GM19468 (cell line): ENCODE measurements at regions not wholly inside any gene's neighbourhood (a gene's known extent, or its start where the extent isn't known, plus 50 kb on each side); places are given as distances from the start of the nearest gene placed in this dataset.
"Not testable (repeated sequence)": the region's sequence is repeated elsewhere in the genome, so short reads cannot be mapped to it uniquely, and the experiment has no call there.

Source experiments
- ATAC-seq: cut with Tn5 transposase; IDR thresholded peaks from one replicate; pipeline ENCODE4 v1.9.1; 2021; ENCODE audit warnings: mild to moderate bottlenecking, moderate library complexity, moderate number of reproducible peaks; ENCODE audit not compliant: unreplicated experiment; ENCODE audit errors: extremely low read depth

GRCh38 chr7:156517858-156518257 is 122.7 kb upstream of the RNF32 start:
- ATAC-seq, result not testable (repeated sequence)

GRCh38 chr7:156516791-156517378 is 123.7 kb upstream of the RNF32 start:
- no peak for ATAC-seq

DNA sequence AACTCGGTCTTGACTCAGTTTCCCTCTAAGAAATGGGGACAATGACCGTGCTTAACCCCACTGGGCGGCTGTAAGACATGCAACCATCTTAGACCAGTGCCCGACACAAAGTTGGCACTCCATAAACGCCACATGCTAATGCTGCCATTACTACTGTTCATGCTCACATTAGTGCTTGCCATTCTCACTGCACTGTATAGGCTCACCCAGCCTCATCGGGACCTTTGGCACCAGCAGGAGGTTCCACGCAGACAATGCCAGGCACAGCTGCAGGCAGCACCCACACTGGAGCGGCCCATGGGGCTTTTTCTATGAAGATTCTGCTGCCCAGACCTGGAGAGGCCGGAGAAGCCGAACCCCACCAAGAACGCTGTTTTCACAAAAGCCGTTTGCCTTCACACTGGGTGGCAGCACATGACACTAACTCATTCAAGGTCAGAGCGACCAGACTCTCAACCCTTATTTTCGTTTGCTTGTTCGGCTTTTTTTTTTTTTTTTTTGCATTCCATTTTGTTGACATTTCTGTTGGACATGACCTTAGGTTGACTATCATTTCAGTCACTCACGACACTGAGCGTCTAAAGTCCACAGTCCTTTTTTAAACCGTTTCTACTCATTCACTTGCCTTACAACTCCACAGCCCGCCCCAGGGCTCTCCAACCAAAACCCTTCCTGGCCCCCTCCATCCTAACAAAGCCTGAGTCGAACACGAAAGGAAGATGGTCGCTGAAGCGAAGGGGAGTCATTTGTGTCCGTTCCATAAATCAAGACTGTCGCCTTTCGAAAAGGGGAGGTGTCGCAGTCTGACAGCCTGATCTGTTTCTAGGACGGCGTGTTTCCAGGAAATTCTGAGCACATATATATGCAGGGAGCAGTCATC is 124.4 kb upstream of the RNF32 start:
- ATAC-seq, result no peak

- no peak for ATAC-seq
Observed at GRCh38 chr7:156514851-156515250, 125.7 kb upstream of the RNF32 start.

- no peak for ATAC-seq
Observed at GRCh38 chr7:156511426-156511825, 129.1 kb upstream of the RNF32 start.

DNA sequence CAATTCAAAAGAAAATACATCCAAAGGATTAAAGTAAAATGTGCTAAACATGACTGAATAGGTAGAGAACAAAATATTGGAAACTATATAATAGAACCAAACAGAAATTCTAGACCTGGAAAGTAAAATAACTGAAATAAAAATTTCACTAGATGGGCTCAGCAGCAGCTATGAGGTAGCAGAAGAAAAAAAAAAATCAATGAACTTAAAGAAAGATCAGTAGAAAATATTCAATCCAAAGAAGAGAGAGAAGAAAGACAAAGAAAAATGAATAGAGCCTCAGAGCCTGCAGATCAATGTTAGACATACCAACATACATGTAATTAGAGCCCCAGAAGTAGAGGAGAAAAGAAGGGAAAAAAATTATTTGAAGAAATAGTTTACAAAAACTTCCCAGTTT is 129.6 kb upstream of the RNF32 start:
- ATAC-seq, result no peak

DNA sequence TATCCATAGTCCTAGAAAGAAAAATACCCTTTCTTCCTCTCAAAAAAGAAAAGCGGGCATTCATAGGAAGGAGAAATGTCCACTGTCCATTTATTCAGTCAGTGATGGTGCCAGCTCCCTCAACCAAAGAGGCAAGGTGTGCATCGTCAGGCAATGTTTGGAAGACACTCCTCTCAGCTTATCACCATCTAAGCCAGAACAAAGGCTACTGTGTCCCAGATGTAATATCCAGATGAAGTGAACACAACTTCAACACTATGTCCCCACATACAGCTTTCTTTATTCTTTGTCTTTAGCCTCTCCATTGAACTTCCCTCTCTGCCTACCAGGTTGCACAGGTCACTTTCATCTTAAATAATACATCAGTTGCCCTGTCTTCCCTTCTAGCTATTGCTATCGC is 131.4 kb upstream of the RNF32 start:
- ATAC-seq, result no peak

- ATAC-seq, result no peak
Observed at GRCh38 chr7:156505876-156506275, 134.7 kb upstream of the RNF32 start.

- ATAC-seq, result no peak
Observed at GRCh38 chr7:156504687-156505545, 135.7 kb upstream of the RNF32 start.

DNA sequence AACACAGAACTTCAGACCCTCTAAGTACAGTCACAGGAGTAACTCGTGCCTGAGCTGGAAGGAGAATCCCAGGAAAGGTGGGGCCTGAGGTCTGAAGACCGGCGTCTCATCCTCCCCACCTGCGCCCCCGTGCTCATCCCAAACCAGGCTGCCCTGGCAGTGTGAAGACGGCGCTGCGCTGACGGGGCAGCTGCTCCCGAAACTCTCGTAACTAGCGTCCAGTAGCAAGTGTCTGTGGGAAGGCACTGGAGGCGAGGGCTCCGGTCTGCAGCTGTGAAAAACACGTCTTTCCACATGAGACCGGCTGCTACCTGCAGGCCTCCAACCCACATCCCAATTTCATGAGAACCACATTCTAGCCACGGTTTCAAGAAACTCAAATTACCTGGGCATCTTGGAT is 136.6 kb upstream of the RNF32 start:
- no peak for ATAC-seq

- no peak for ATAC-seq
Observed at GRCh38 chr7:156503196-156503595, 137.4 kb upstream of the RNF32 start.

GRCh38 chr7:156501815-156502214 is 138.8 kb upstream of the RNF32 start:
- not testable (repeated sequence) for ATAC-seq

DNA sequence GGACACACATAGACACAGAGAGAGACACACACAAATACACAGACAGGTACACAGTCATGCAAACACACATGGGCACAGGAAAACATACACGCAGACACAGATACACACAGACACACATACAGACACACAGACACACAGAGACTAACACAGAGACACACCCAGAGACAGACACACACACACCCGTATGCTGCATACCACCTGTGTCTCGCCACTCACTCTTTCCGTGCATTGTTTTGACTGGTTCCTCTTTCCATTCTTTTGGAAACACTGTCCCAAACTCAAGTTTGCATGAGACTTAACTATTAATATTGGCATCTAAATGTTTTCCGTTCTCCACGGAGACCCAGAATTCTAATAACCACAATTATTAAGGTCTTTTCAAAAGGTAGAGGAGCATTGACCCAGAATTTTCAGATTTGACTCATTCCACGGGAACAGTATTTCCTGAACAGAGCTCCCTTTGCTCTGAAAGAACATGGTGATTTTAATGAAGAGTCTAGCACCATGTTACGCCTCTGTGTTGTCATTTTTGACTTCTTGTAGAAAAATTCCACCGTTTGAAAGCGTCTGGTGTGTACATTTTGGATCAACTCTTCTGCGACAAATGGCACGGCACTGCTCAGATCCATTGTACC is 141.2 kb upstream of the RNF32 start:
- no peak for ATAC-seq

DNA sequence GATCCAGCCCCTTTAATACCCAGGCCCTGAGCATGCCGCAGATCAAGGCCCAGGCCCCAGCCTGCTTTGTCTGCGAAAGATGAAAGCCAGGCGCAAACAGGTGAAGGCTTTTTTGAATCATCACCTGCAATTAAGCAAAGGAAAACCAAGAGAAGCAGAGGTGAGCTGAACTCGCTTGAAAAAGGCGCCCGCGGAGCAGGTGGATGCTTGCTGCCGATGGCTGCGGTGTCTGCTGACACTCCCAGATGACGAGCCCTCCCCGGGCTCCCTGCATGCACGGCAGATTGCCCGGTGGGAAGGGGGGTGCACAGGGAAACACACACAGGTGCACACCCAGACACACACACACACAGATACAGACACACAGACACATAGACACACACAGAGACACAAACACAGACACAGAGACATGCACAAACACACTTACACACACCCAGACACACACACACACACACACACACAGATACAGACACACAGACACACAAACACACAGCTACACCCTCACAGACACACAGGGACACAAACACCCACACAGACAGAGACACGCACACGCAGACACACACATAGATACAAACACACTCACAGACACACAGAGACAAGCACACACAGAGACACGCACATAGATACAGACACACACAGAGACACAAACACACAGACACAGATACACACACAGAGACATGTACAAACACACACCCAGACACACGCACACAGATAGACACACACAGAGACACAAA is 142.6 kb upstream of the RNF32 start:
- ATAC-seq, result no peak

- no peak for ATAC-seq
Observed at GRCh38 chr7:156496865-156497264, 143.7 kb upstream of the RNF32 start.

DNA sequence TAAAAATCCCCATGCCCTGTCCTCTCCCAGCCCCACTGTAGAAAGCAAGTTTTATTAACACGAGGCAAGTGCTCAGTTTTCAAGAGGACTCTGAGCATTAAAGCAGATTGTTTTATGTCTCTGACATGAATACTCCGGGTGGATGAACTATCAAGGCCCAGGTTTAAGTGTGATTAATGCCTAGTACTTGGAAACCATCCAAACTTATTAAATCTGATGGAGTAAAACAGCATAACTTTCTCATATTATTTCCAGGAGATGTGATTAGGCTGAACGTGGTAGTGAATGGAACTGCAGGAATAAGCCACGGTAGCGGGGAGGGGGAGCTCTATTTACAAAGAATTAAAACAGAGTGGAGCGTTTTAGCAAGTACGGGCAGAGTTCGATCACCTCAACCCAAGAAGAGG is 144.2 kb upstream of the RNF32 start:
- ATAC-seq, result no peak

DNA sequence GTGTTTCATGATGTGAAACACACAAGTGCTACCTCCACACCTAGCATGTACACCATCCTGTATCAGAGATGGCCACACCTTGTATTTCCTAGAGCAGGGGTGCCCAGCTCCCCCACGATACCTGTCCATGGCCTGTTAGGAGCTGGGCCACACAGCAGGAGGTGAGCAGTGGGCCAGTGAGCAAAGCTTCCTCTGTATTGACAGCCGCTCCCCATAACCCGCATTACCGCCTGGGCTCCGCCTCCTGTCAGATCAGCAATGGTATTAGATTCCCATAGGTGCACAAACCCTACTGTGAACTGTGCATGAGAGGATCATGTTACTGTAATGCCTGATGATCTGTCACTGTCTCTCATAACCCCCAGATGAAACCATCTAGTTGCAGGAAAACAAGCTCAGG is 145.6 kb upstream of the RNF32 start:
- ATAC-seq, result no peak

- no peak for ATAC-seq
Observed at GRCh38 chr7:156493942-156494341, 146.6 kb upstream of the RNF32 start.

DNA sequence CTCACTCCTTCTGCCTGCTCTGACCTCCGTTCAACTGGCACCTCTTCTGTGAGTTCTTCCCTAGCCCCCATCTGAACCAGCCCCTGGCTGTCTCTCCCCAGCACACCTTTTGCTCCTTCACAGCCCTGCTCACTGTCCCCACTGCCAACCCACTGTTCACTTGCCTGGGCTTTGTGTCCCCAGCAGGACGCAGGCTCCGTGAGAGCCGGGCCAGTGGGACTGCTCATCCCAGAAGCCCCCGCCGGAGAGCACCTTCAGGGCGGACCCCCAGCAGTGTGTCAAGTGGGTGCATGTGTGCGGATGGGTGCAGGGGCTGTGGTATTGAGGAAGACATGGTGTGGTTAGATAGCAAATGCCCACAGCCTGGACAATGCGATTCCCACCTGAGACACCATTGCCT is 148.4 kb upstream of the RNF32 start:
- ATAC-seq, result no peak

DNA sequence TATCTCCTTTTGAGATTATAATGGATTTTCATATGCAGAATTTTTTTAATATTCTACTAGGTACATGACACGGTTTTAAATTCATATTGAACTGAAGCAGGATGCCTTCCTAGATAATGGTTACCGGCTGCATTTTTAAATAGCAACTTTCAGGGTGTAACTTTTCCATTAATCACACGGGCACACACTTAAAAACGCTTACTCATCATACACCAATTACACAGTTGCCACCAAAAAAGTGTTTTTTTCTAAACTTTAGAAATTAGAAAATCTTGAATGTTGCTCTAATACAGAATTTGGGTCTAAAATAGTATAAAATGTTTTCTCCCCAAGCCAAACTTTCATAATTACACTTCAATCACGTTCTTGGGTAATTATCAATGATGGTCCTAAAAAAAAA is 149.1 kb upstream of the RNF32 start:
- no peak for ATAC-seq
